GDM1 (cell line): ENCODE measurements at regions not wholly inside any gene's neighbourhood (a gene's known extent, or its start where the extent isn't known, plus 50 kb on each side); places are given as distances from the start of the nearest gene placed in this dataset.
"Not testable (repeated sequence)": the region's sequence is repeated elsewhere in the genome, so short reads cannot be mapped to it uniquely, and the experiment has no call there.

Experiments
- DNase-seq: peaks from one replicate; lab custom pipeline; 2025; lab: John Stamatoyannopoulos, UW

DNA sequence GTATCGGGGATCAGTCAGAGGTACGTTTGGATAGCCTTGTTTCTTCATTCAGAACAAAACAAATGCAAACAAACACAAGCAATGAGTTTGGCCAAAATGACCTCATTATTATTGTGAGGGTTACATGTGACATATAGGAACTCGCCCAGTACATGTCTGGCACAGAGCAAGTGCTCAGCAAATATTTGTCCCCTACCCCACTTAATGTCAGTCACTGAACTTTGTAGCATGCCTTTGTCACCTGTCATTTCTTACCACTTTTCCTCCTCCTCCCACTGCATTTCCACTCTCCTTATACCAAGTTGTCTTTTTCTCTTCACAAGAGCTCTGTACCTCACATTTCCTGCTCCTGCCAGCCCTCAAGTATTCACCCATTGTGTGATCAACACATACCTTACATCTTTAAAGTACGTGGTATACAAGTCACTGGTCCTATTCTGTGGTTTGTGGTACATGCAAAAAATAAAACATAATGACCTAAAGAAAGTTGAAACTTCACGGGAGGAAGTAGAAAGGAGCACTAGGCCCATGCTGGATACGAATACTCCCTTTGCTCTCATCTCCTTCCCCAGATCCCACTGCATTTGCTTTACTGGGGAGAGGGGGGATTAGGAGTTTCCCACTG lies 236.0 kb downstream of the INHBA start:
- no peak for DNase-seq

DNA sequence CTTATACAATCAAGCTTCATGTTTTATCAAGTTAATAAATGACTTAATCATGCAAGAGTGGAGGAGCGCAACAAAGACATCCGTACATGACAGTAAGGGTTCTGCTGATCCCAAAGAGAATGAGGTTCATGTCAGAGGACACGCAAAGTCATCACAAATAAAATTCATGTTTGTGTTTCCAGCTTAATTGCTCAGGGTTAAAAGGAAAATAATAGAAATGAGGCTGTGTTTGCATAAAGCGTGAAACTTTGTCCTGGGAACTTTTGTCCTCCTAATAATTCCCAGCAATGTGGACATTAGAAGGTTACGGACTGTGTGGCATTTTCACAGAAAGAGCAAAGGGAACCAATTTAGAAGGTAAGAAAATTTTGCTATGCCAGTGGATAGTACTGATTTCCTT lies 237.3 kb downstream of the INHBA start:
- DNase-seq, result no peak

DNA sequence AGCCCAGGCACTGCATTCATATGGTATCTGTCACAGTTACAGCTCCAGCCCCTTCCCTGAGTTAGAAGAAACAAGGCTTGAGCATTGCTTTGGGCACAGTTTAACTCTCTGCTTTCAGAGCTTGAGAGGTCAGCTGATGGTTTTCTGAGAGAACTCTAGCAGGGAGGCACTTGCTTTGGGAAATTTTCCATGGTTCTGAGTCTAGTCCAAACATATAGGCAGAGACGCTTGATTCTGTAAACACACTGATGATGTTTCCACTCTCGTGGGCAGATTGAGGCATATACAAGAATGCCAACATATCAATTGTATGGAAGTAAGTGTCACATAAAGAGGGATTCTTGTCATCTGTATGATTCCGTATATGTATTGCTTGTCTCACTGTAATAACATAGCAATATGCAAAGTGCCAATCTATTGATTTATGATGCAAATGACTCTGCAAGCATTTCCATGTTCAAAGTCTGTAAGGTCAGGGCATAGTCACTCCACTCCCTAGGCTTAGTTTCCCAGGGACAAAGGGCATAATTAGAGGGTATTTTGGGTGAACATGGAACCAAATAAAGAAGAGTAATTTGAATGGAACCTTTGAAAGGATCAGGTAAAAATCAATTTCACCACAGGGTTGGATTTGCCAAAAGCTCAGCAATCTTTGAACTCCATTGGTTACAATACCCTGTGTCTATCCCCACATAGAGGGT lies 239.0 kb downstream of the INHBA start:
- DNase-seq, result no peak

DNA sequence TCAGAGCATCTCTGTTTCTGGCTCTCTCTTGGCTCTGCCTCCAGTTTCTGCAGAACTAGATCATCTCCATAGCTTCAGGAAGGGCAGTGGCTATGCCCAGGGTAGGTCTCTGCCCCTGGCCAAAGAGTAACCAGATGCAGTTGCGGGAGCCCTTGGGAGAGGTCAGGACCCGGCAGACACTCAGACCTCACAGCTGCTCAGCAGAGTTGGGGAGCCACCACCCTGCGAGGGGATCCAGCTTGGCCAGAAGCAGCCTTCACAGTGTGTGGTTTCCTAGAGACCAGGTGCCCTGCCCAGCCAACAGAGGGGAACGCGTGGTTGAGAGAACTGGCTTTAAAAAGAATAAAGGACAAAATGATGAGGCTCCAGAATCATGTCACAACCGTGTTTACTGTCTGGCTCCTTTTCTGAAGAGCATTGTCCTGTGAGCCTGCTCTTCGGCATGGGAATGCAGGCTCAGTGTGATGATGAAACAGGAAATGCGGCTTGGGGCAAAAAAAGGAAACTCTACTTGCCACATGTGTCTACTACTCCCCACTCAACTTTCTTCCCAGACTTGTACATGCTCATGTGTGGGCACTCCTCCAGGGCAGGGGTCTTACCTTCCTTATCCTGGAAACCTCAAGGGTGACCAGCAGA lies 243.1 kb downstream of the INHBA start:
- DNase-seq, result no peak

DNA sequence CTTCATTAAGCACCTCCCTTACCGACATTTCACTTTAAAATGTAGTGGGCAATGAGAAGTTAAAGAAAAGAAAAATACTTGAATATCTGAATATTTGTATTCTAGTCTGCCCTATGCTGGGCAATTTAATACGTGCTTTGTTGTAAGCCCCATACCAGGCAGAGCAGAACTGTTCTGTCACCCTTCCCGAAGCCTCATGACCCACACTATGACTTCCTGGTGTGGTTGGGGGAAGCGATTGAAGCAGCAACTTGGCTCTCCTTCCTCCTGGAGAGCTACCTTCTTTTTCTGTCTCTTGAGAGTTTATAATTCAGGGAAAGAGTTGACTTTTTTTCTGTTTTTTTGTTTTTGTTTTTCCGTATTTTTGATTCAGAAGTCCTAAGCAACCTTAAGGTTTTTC lies 243.7 kb downstream of the INHBA start:
- DNase-seq, result no peak

DNA sequence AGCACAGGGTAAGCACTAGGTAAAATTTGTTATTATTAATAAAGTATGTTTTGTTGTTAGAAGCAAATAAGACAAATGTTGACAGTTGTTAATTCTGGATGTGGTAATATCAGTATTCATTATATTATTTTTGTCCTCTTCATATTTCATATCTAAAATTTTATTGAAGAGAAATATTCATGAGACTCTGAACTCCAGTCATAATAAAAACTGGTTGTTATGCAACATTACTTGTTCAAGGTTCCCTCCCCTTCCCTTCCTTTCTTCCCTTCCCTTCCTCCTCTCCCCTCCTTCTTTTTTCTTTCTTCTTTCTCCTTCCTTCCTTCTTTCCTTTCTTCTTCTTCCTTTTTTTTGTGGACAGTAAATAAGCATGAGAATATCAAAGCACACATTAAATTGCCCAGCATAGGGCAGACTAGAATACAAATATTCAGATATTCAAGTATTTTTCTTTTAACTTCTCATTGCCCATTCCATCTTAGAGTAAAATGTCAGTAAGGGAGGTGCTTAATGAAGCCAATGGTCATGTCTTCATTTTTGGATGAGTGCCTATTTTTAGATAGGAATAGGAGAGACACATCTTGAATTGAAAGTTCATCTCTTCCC lies 245.0 kb downstream of the INHBA start:
- DNase-seq, result no peak

DNA sequence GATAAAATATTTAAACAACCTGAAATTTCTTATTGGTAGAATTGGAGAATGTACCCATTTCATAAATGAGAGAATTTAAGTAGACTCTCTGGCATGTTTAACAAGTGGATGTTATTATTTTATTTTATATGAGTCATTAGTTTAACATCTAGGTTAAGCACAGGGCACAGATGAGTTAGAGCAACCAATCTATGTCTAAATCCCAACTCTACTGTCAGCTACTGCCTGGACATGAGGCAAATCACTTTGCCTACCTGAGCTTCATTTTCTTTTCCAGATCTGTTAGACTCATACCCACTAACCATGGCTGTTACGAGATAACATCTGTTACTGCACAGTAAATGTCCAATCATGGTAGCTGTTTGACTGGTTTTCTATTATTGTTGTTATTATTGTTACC lies 251.1 kb downstream of the INHBA start:
- no peak for DNase-seq

DNA sequence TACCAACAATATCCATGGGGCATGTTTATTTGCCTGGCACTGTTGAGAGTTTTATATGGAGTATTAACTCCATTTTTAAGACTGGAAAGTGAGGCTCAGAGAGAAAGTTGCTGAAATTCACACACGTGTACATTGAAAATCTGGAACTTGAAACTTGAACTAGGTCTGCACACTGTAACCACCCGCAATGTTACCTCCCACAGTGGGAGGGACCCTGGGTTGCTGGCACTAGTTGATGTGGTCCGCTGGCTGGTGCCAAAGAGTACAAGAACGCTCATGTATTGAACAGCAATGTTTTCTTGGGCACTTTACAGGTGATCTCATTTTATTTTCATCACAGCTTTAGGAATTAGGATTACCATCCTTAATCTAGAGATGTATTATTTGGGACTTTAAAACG lies 253.2 kb downstream of the INHBA start:
- no peak for DNase-seq

DNA sequence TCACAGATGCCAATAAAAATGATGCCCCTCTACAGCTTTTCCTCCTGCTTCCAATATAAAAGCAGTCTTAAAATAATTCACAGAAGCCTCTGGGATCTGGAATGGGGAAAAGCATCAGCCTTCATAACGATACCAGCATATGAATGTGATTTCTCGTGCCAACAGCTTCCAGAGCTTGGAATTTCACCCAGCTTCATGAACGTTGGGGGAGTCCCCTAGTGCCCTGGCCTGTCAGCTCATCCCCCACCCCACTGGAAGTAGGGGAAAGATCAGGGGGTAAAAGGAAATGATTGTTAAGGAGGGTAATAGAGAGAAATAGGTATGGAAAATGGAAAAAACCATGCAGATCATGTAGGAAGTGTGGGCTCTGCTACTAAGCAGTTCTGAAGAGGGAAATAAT lies 253.6 kb downstream of the INHBA start:
- DNase-seq, result no peak

DNA sequence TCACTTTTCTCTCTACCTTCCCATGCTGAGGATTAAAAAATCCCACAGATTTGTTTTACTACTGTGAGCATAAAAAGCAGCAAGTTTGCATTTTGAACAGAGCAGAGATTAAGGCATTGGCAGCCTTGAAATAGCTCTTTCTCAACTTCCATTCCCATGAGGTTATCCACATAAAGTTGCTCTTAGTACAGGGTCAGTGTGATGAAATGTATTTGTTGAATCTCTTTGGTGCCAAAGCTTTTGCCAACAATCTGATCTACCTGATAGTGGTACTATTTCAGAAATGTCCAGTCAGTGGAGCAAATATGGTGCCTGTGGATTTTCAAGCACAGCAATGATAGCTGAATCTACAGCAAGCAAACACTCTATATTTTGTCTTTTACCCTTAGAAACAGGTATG lies 254.8 kb downstream of the INHBA start:
- DNase-seq, result no peak

DNA sequence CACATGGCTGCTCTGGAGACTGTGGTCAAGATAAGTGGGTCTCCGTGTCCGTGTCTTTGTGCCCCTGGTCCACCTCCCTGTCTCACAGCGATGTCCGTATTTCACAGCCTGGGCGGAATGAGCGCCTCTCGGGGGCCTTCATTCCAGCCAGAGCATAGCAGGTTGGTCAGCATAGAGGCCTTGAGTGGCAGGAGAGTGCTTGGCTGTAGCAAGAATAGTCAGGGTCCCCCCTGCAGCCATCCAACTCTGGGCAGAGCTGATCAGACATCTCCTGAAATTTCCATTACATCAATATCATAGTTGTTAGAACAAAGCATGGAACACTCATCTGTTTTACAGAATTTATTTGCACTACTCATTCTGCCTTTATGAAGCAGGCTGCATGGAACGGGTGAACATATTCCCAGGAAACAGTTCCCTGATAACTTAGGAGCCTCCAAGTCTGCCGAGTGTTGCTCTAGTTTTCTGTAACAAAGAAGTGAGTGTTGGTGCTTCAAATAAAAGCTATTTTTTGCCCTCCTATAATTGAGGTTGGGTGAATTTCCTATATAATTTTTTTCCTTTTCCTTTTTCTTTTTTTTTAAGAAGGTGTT lies 255.3 kb downstream of the INHBA start:
- no peak for DNase-seq

DNA sequence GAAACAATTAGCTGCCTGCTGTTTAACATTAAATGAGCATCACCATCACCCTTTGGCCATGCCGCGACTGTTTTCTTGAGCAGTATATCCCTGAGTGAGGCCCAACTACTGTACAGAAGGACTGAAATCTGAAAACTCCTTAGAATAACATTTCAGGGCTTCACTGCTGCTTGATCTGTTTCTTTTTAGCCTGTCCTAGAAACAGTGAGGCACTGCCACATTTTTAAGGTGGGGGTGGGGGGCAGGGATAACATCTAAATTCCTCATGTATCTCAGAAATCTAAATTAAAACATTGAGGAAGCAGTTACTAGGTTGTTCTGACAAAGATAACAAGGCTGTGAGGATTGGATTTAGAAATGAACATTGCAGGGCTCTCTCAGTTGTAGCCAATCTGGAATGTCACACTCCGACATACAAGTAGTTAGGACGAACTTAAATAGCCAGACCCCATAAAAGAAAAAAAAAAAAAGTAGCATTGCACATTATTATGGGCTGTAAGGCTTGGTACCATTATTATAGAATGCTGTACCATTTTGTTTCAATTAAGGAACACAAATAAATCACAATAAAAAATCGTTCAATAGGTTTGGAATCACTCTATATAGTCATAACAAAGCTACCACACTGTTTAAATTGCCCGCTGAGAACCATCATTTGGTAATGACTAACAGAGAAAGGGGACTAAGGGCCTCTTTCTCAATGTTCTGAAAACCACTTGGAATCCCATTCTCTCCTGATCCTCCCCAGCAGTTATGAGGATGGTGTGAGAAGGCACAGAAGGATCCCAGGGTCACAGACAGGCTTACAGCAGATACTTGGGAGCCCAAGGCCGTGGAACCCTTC lies 256.1 kb downstream of the INHBA start:
- DNase-seq, result no peak

DNA sequence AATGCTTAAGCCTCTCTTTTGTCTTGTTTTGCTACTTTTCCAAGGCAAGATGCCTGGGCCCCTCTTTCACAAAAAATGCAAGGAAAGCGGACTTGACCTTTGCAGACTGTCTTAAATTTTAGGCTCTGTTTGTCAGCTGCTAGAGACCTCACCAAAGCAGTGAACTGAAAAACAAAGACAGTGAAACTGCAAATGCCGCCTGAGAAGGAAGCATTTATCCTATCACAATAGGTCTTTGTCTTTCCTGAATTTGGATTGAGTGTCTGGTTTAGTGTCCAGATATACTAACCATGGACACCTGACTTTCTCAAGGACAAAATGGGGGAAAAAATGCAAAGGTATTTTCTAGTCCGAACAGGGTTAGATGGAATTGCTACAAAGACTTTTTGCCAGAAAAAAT lies 256.9 kb downstream of the INHBA start:
- no peak for DNase-seq

DNA sequence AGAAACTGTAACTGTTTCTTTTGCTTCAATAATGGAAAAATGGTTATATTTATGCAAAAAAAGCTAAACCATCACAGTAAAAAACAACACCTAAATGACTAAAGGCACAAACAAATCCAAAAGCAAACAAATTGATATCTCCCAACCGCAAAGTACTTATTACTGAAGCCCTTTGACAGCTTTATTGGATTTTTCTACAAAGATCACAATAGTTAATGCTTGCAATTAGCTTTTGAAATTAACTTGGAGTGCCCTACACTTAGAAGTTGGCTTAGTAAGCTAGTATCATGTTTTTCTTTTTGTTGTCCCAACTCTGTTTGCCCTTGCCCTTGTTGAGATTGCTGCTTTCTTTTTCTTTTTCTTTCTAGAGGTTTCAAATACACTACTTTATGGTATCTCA lies 257.5 kb downstream of the INHBA start:
- no peak for DNase-seq

DNA sequence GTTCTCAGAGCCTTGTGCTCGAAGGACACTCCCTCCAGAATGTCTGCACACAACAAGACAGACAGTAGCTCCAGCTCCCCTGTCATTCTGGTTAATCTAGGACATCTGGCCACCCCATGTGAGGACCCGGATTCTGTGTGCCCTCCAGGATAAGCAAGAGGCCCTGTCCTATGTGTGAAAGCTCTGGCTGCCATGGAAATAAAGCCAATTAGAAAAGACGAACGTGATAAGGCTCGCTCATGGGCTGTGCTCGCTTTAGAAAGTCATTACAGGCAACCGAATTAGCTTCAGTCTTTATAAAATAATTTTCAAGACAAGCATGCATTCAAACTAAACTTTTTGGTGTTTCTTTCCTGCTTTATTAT lies 263.4 kb downstream of the INHBA start:
- no peak for DNase-seq

DNA sequence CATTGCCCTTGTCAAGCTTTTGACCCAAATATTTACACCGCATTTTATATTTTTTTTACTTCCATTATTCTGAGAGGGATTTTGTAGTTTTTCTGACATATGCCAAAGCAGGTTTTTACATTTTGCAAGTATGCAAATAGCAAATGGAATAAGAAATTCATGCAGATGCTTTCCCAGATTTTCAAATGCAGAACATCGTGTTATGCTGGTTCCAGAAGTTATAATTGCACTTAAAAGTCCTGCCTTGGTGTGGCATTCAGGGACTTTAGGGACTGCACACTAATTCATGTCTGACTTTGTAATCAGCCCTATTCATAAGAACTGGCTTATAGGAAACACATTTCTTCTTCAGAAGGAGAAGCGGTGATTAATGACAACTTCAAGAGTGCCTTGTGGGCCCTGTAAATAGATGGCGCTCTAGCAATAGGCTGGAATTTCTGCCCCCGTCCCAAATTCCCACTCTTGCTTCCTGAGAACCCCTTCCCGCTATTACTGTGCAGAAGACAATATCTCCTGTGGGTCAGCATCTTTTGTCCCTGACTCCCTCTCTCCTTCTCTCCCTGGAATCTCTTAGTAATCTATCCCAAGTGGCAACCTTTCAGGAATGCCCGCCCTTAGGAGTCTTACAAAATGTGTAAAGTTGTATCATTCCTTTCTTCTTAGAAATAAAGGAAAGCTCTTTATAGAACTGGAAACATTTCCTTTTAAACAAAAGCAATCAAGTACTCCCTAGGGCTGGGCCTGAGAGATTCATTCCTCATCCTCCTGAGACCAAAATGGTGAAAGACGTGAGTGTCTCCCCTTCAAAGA lies 264.0 kb downstream of the INHBA start:
- no peak for DNase-seq

DNA sequence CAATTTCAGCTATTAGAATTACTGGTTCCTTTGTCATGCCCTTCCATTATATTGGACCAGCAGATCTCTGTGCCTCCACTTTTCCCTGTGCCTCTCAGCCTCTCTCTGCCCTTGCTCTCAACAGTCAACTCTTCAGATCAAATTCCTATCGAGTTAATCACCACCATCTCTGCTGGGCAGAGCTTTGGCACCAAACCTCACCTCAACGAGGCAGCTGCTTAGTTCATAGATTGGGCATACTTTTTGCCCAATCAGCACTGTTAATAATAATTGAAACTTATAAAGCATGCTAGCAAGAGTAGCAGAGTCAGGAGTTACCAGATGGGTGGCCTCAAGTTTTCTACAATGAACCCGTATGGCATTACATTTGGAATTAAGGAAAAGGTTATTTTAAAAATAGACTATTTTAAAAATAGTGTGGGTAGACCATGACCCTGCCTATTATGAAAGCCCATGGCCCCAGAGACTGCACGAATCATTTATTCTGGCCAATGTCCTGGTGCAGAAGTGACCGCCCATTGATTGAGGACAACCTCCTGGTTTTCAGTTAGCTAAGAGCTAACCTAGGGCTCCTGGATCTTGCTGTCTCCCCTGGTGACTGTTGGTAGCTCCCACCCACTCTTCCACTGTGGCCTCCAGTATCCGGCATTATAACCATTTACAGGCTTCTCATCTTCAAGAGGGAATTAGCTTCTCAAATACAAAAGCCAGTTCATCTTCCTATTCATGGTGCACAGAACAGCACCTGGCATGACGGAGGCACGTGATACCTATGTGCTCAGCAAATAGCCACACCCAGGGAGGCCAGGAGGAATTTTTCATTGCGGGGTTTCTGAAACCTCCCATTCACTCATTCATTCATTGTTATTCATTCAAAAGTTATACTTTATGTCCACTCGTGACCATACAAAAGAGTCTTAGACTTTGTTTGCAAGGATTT lies 265.4 kb downstream of the INHBA start:
- no peak for DNase-seq

DNA sequence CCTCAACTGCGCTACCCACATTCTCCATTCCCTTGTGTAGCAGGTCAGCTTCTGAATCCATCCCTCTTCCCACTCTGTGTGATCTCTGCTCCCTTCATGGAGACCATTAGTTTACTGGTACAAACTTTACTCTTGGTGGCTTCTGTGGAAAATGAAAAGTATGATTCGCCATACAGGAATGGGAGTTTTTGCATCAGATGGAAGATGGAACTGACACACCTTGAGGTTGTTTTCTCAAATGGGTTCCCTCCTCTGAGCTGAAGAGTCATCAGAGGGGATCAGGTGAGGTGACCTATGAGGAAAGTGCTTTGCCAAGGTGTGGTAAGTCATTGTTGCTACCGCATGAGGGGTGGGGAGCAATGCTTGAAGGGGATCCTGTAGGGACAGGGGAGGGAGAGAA lies 266.8 kb downstream of the INHBA start:
- DNase-seq, result no peak

DNA sequence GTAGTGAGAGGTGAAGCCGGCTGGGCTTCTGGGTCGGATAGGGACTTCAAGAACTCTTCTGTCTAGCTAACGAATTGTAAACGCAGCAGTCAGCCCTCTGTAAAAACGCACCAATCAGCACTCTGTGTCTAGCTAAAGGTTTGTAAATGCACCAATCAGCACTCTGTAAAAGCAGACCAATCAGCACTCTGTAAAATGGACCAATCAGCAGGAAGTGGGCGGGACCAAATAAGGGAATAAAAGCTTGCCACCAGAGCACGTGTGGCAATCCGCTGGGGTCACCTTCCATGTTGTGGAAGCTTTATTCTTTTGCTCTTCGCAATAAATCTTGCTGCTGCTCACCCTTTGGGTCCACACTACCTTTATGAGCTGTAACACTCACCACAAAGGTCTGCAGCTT lies 267.9 kb downstream of the INHBA start:
- not testable (repeated sequence) for DNase-seq

DNA sequence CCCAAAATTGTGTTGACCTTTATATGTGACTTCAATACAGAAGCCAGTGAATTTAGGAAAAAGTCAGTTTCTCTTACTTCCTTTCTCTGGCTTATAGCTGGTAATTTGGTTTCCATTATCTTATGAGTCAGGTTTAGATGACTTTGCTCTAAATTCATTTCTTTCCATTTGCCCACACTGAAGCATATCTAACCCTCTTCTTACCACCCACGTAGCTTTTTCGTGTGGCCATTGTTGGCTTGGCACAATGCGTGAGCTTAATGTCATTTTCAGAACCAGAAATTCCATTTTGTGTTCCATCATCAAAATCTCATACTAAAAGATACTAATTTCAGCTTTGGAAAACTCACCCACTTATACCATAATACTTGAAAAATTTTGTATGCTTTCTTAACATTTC lies 271.2 kb downstream of the INHBA start:
- no peak for DNase-seq
